Panc1 (cell line): ENCODE measurements at regions not wholly inside any gene's neighbourhood (a gene's known extent, or its start where the extent isn't known, plus 50 kb on each side); places are given as distances from the start of the nearest gene placed in this dataset.
"Not testable (repeated sequence)": the region's sequence is repeated elsewhere in the genome, so short reads cannot be mapped to it uniquely, and the experiment has no call there.

Experiments used
- ATAC-seq: fragments of 200-7000 bp; cut with Tn5 transposase; 2 replicates; pipeline ENCODE4 v1.9.1; 2020; ENCODE audit warnings: mild to moderate bottlenecking, moderate library complexity
- BruUV-seq: library from RNA; stranded (reverse); fragments of 400-500 nt; replicated peaks from 2 replicates; lab custom pipeline; 2021; lab: Mats Ljungman, UMichigan
- CTCF ChIA-PET: fragments of 300-600 bp; sonication (Branson Sonifier 250); formaldehyde crosslinking; loops from one replicate; lab custom pipeline; 2022; ENCODE audit warnings: antibody characterized with exemption; lab: Charles Lee
- POLR2A ChIA-PET: fragments of 300-600 bp; sonication (Branson Sonifier 250); formaldehyde crosslinking; loops from one replicate; lab custom pipeline; 2022; ENCODE audit warnings: antibody characterized with exemption; lab: Charles Lee
- DNase-seq: peaks from one replicate; pipeline ENCODE4 v3.0.0-alpha.2; 2010; ENCODE audit warnings: low read depth, low spot score
- H3K27ac ChIP-seq: 2 replicates; pipeline ENCODE4 v1.5.1; 2011; ENCODE audit warnings: mild to moderate bottlenecking, low read length, inconsistent platforms
- H3K27me3 ChIP-seq: fragments of 200-500 bp; sonication (Bioruptor generic); 2 replicates; pipeline ENCODE4 v1.6.0; 2014; ENCODE audit warnings: low read length, inconsistent platforms; ENCODE audit not compliant: control insufficient read depth, insufficient read depth
- H3K36me3 ChIP-seq: fragments of 200-500 bp; sonication (Bioruptor generic); 2 replicates; pipeline ENCODE4 v1.5.1; 2014; ENCODE audit warnings: inconsistent platforms, mild to moderate bottlenecking, low read length, moderate library complexity; ENCODE audit not compliant: control insufficient read depth, insufficient read depth
- H3K4me1 ChIP-seq: 2 replicates; pipeline ENCODE4 v1.5.1; 2011; ENCODE audit warnings: inconsistent platforms, mild to moderate bottlenecking, low read length, moderate library complexity; ENCODE audit not compliant: control insufficient read depth, insufficient read depth
- H3K4me3 ChIP-seq, 2 experiments: 2 replicates each; pipeline ENCODE4 v1.5.1; 2011 to 2012; ENCODE audit warnings: low read depth in 2 of 2, low read length in 2 of 2, mild to moderate bottlenecking in 2 of 2, inconsistent platforms in 1 of 2, moderate library complexity in 1 of 2
- H3K9me3 ChIP-seq: fragments of 200-500 bp; sonication (Bioruptor generic); 2 replicates; pipeline ENCODE4 v1.5.1; 2014; ENCODE audit warnings: low read depth, mild to moderate bottlenecking, inconsistent platforms, low read length, moderate library complexity; ENCODE audit not compliant: control insufficient read depth, insufficient read depth
- CTCF ChIP-seq: fragments of 450-650 bp; IDR thresholded peaks from 2 replicates; pipeline ENCODE4 v1.5.1; 2017; ENCODE audit warnings: mild to moderate bottlenecking
- POLR2AphosphoS5 ChIP-seq: IDR thresholded peaks from 2 replicates; pipeline ENCODE4 v1.6.1; 2012; ENCODE audit warnings: mild to moderate bottlenecking, low read depth, low read length, moderate library complexity
- REST ChIP-seq, 2 experiments: IDR thresholded peaks; 2 replicates each; pipeline ENCODE4 v1.6.1; 2011 to 2012; ENCODE audit warnings: low read depth in 2 of 2, control low read depth in 1 of 2, low read length in 1 of 2, mild to moderate bottlenecking in 1 of 2, moderate library complexity in 1 of 2; ENCODE audit not compliant: insufficient read depth in 1 of 2
- SIN3A ChIP-seq: IDR thresholded peaks from 2 replicates; pipeline ENCODE4 v1.6.1; 2012; ENCODE audit warnings: low read depth, mild to moderate bottlenecking, low read length, moderate library complexity, borderline replicate concordance; ENCODE audit not compliant: insufficient read depth
- TCF7L2 ChIP-seq: IDR thresholded peaks from 2 replicates; pipeline ENCODE4 v1.6.1; 2011; ENCODE audit warnings: mild to moderate bottlenecking, low read depth, low read length, inconsistent platforms
- in situ Hi-C: cut with HindIII; loops from 2 replicates; pipeline ENCODE4 v1.10.0; 2016; ENCODE audit warnings: low sequenced_read_pairs, low pct_unique_long_range_greater_than_20kb
- intact Hi-C: fragments of 100-400 bp; cut with micrococcal nuclease; formaldehyde crosslinking; loops from one replicate; pipeline ENCODE4 v1.10.0; 2022; ENCODE audit not compliant: unreplicated experiment

- in situ Hi-C loops, intact Hi-C loops, H3K4me1 ChIP-seq, H3K36me3 ChIP-seq, CTCF ChIA-PET, ATAC-seq, BruUV-seq, H3K27me3 ChIP-seq, POLR2A ChIA-PET, H3K9me3 ChIP-seq, DNase-seq, H3K27ac ChIP-seq, H3K4me3 ChIP-seq: not testable (repeated sequence)
These were observed 57.8 kb upstream of the RASSF3 start for GRCh38 chr12:64552510-64552909.

GRCh38 chr12:64553689-64554088 lies 56.6 kb upstream of the RASSF3 start:
- in situ Hi-C loops, BruUV-seq, DNase-seq, H3K27ac ChIP-seq, H3K4me1 ChIP-seq, CTCF ChIA-PET, H3K9me3 ChIP-seq, H3K36me3 ChIP-seq, H3K4me3 ChIP-seq, ATAC-seq, H3K27me3 ChIP-seq, intact Hi-C loops, POLR2A ChIA-PET: not testable (repeated sequence)

- H3K27me3 ChIP-seq = no peaks in the 10 kb centered on the region
- H3K4me1 ChIP-seq = peaks cover 14% of the 10 kb centered on the region
- DNase-seq (no peak), ATAC-seq (no peak)
- no TSS peak for BruUV-seq
- ChIA-PET POLR2A (no interaction called here), CTCF (no interaction called here)
- TF ChIP-seq POLR2AphosphoS5 (no peak), TCF7L2 (no peak), SIN3A (no peak)
- H3K36me3 ChIP-seq = no peaks in the 10 kb centered on the region
- in situ Hi-C loops = no loop called here
- H3K27ac ChIP-seq = no peak overlapping the region
- intact Hi-C loops = no loop called here
- no peak overlapping the region for H3K4me3 ChIP-seq
- no peaks in the 10 kb centered on the region for H3K9me3 ChIP-seq
These were observed 54.1 kb upstream of the RASSF3 start for GRCh38 chr12:64556231-64556630.

- in situ Hi-C loops (no loop called here), intact Hi-C loops (no loop called here)
- Histone ChIP-seq H3K27me3 (no peaks in the 10 kb centered on the region), H3K4me1 (peaks cover 18% of the 10 kb centered on the region), H3K36me3 (no peaks in the 10 kb centered on the region), H3K27ac (no peak overlapping the region), H3K4me3 (no peak overlapping the region), H3K9me3 (no peaks in the 10 kb centered on the region)
- DNase-seq = no peak
- TF ChIP-seq REST (IDR thresholded peaks at IDR 0.05; ENCODE audit: insufficient read depth in 1 of 2, low read depth in 2 of 2, low read length in 1 of 2) (no peak), CTCF (no peak), SIN3A (no peak), POLR2AphosphoS5 (no peak), TCF7L2 (no peak)
- no peak for ATAC-seq
- CTCF ChIA-PET = no interaction called here
- POLR2A ChIA-PET = no interaction called here
- no TSS peak for BruUV-seq
These were observed 51.5 kb upstream of the RASSF3 start for GRCh38 chr12:64558754-64559153.
